IMR-90 (cell line): ENCODE measurements at regions not wholly inside any gene's neighbourhood (a gene's known extent, or its start where the extent isn't known, plus 50 kb on each side); places are given as distances from the start of the nearest gene placed in this dataset.

Experiments used
- ATAC-seq: fragments of 200-7000 bp; cut with Tn5 transposase; 2 replicates; pipeline ENCODE4 v1.9.1; 2020; ENCODE audit warnings: low read depth, mild to moderate bottlenecking, moderate library complexity
- BruUV-seq: library from RNA; stranded (reverse); fragments of 400-500 nt; replicated peaks from 2 replicates; lab custom pipeline; 2021; lab: Mats Ljungman, UMichigan
- CTCF ChIA-PET: fragments of 300-600 bp; formaldehyde crosslinking; extraction: SDS; loops from one replicate; lab custom pipeline; 2021; ENCODE audit warnings: antibody characterized with exemption; lab: Yijun Ruan, JAX
- POLR2A ChIA-PET: fragments of 300-600 bp; sonication (Branson Sonifier 250); formaldehyde crosslinking; loops from one replicate; lab custom pipeline; 2022; ENCODE audit warnings: antibody characterized with exemption; ENCODE audit not compliant: unreplicated experiment; lab: Charles Lee
- DNase-seq: peaks from one replicate; pipeline ENCODE4 v3.0.0; 2013
- H2AFZ ChIP-seq: replicated peaks from 2 replicates; pipeline ENCODE3; 2013; ENCODE audit warnings: low read length, mild to moderate bottlenecking; ENCODE audit not compliant: poor library complexity
- H2AK5ac ChIP-seq: 2 replicates; pipeline ENCODE4 v1.6.1; 2013; ENCODE audit warnings: low read depth, low read length, inconsistent platforms
- H2AK9ac ChIP-seq: replicated peaks from 2 replicates; pipeline ENCODE3; 2013; ENCODE audit warnings: mild to moderate bottlenecking, low read depth, low read length, moderate library complexity; ENCODE audit not compliant: poor library complexity
- H2BK120ac ChIP-seq: 2 replicates; pipeline ENCODE4 v1.6.1; 2013; ENCODE audit warnings: low read depth, low read length, inconsistent platforms
- H2BK15ac ChIP-seq: 3 replicates; pipeline ENCODE4 v1.6.1; 2013; ENCODE audit warnings: low read depth, low read length, inconsistent platforms
- H2BK20ac ChIP-seq: 2 replicates; pipeline ENCODE4 v1.6.1; 2013; ENCODE audit warnings: low read depth, mild to moderate bottlenecking, inconsistent platforms, low read length, moderate library complexity
- H2BK5ac ChIP-seq: 2 replicates; pipeline ENCODE4 v1.6.1; 2013; ENCODE audit warnings: mild to moderate bottlenecking, low read depth, low read length, inconsistent platforms; ENCODE audit not compliant: poor library complexity, severe bottlenecking
- H3K14ac ChIP-seq: replicated peaks from 2 replicates; pipeline ENCODE4 v1.6.1; 2013; ENCODE audit warnings: low read depth, low read length, inconsistent platforms
- H3K18ac ChIP-seq: 2 replicates; pipeline ENCODE4 v1.6.1; 2013; ENCODE audit warnings: low read depth, low read length, control low read depth
- H3K23ac ChIP-seq: 2 replicates; pipeline ENCODE4 v1.6.1; 2013; ENCODE audit warnings: low read depth, low read length, inconsistent platforms
- H3K27ac ChIP-seq: 2 replicates; pipeline ENCODE4 v1.5.1; 2013; ENCODE audit warnings: mild to moderate bottlenecking, control low read depth, low read length; ENCODE audit not compliant: insufficient read depth
- H3K27me3 ChIP-seq: 2 replicates; pipeline ENCODE4 v1.6.1; 2013; ENCODE audit warnings: low read length; ENCODE audit not compliant: control insufficient read depth, insufficient read depth
- H3K36me3 ChIP-seq: 2 replicates; pipeline ENCODE4 v1.6.1; 2013; ENCODE audit warnings: low read length, mixed read lengths; ENCODE audit not compliant: control insufficient read depth, insufficient read depth
- H3K4ac ChIP-seq: 2 replicates; pipeline ENCODE4 v1.6.1; 2013; ENCODE audit warnings: low read depth, low read length, inconsistent platforms
- H3K4me1 ChIP-seq: 2 replicates; pipeline ENCODE4 v1.6.1; 2013; ENCODE audit warnings: low read length, mixed read lengths; ENCODE audit not compliant: control insufficient read depth, insufficient read depth
- H3K4me2 ChIP-seq: 2 replicates; pipeline ENCODE4 v1.6.1; 2013; ENCODE audit warnings: low read depth, mild to moderate bottlenecking, control low read depth, low read length, moderate library complexity
- H3K4me3 ChIP-seq: 2 replicates; pipeline ENCODE4 v1.5.1; 2013; ENCODE audit warnings: low read depth, mild to moderate bottlenecking, control low read depth, low read length, moderate library complexity; ENCODE audit not compliant: insufficient read depth
- H3K56ac ChIP-seq: 2 replicates; pipeline ENCODE4 v1.6.1; 2013; ENCODE audit warnings: low read length, inconsistent platforms; ENCODE audit not compliant: insufficient read depth; ENCODE audit errors: extremely low read depth
- H3K79me1 ChIP-seq, 2 experiments: 2 replicates each; pipeline ENCODE4 v1.6.1; 2013; ENCODE audit warnings: low read length in 2 of 2, inconsistent platforms in 1 of 2, low read depth in 1 of 2
- H3K9ac ChIP-seq: 2 replicates; pipeline ENCODE4 v1.6.1; 2013; ENCODE audit warnings: low read depth, low read length, control low read depth
- H3K9me1 ChIP-seq: 2 replicates; pipeline ENCODE4 v1.6.1; 2013; ENCODE audit warnings: low read length, inconsistent platforms; ENCODE audit not compliant: insufficient read depth
- H3K9me3 ChIP-seq: 2 replicates; pipeline ENCODE4 v1.6.1; 2013; ENCODE audit warnings: low read length; ENCODE audit not compliant: control insufficient read depth, insufficient read depth
- H4K20me1 ChIP-seq: 2 replicates; pipeline ENCODE4 v1.6.1; 2013; ENCODE audit warnings: low read length, inconsistent platforms; ENCODE audit not compliant: insufficient read depth
- H4K5ac ChIP-seq: 2 replicates; pipeline ENCODE4 v1.6.1; 2013; ENCODE audit warnings: mild to moderate bottlenecking, low read depth, low read length, control low read depth
- H4K8ac ChIP-seq, 2 experiments: 2 replicates each; pipeline ENCODE4 v1.6.1; 2013; ENCODE audit warnings: low read depth in 2 of 2, low read length in 2 of 2, control low read depth in 1 of 2, inconsistent platforms in 1 of 2
- H4K91ac ChIP-seq: 2 replicates; pipeline ENCODE4 v1.6.1; 2013; ENCODE audit warnings: low read depth, low read length, inconsistent platforms; ENCODE audit not compliant: insufficient read depth
- MAFK ChIP-seq: IDR thresholded peaks from 2 replicates; pipeline ENCODE4 v1.6.1; 2012; ENCODE audit warnings: low read depth, low read length, improper control_type of control experiment
- NFE2L2 ChIP-seq: fragments of 150-350 bp; IDR thresholded peaks from 2 replicates; pipeline ENCODE4 v1.6.1; 2016; ENCODE audit warnings: low read depth, mild to moderate bottlenecking, low read length
- POLR2A ChIP-seq: IDR thresholded peaks from 2 replicates; pipeline ENCODE4 v1.6.1; 2012; ENCODE audit warnings: mild to moderate bottlenecking, low read depth, low read length
- WGBS, 2 experiments: methylation state at CpG; one replicate each; pipeline versions ENCODE4 v1.1.5 to v1.1.7; 2013; ENCODE audit warnings: missing lambda C conversion rate in 2 of 2; ENCODE audit not compliant: insufficient read length in 1 of 2; ENCODE audit errors: extremely low coverage in 2 of 2; 5-methylcytosine and 5-hydroxymethylcytosine counted together
- dilution Hi-C: fragments of 300-500 bp; cut with HindIII; formaldehyde crosslinking; loops from one replicate; pipeline ENCODE4 v1.14.3; 2018; ENCODE audit warnings: low sequenced_read_pairs; ENCODE audit not compliant: unreplicated experiment
- in situ Hi-C: fragments of 300-500 bp; cut with MboI; formaldehyde crosslinking; loops from 3 replicates; pipeline ENCODE4 v1.14.3; 2019; ENCODE audit warnings: low sequenced_read_pairs, inconsistent platforms, mixed read lengths
- intact Hi-C: fragments of 100-400 bp; cut with micrococcal nuclease; formaldehyde crosslinking; loops from 2 replicates; pipeline ENCODE4 v1.10.0; 2022
- TF ChIP-seq, protein P1 (sequence below): fragments of 150-350 bp; IDR thresholded peaks from 2 replicates; pipeline ENCODE4 v1.6.1; 2016; ENCODE audit warnings: low read depth, mild to moderate bottlenecking, low read length, moderate library complexity, borderline replicate concordance
- TF ChIP-seq, protein P2 (sequence below): conservative IDR thresholded peaks from 2 replicates; pipeline ENCODE4 v1.5.1; 2012; ENCODE audit warnings: mild to moderate bottlenecking, low read depth, low read length, improper control_type of control experiment

DNA sequence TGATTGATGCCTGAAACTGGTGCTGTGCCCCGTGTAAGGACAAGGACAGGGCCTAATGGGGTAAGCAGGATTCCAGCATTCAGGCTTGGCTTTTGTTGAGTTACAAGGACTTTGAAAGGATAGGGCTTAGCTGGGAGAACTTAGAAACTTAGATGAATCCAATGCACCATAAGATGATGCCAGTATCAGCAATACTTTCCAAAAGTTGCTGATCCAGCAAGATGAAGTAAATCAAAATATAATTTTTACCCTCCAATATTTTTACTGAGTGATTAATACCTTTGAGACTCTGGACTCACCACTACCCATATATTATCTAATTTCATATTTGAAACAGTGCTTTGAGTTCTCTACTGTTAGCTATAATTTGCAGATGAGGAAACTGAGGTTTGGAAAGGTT is 354.5 kb upstream of the ATP5MC3 start:
- Histone ChIP-seq H3K9ac (no peak overlapping the region), H3K9me1 (no peaks in the 10 kb centered on the region), H2BK20ac (no peak overlapping the region), H4K5ac (no peak overlapping the region), H2BK5ac (no peak overlapping the region), H2AK9ac (no peak overlapping the region), H3K23ac (no peak overlapping the region), H3K4ac (no peak overlapping the region), H2AFZ (no peak overlapping the region), H2AK5ac (no peak overlapping the region), H3K56ac (no peak overlapping the region), H3K14ac (no peak overlapping the region), H4K8ac (no peak overlapping the region), H3K4me2 (no peak overlapping the region), H3K27me3 (no peaks in the 10 kb centered on the region), H3K9me3 (no peaks in the 10 kb centered on the region; the same call in 1 of the 2 replicates), H3K4me3 (no peak overlapping the region), H3K4me1 (no peaks in the 10 kb centered on the region), H3K36me3 (no peaks in the 10 kb centered on the region), H3K18ac (no peak overlapping the region), H2BK120ac (no peak overlapping the region), H4K91ac (no peak overlapping the region), H3K27ac (no peak overlapping the region), H2BK15ac (no peak overlapping the region), H4K20me1 (no peaks in the 10 kb centered on the region), H3K79me1 (no peaks in the 10 kb centered on the region)
- no TSS peak for BruUV-seq
- in situ Hi-C loops (no loop called here), intact Hi-C loops (no loop called here), dilution Hi-C loops (no loop called here)
- TF ChIP-seq NFE2L2 (no peak), POLR2A (no peak), MAFK (peak; percentile 25; the same call in 1 of the 2 replicates)
- TF ChIP-seq, protein P1, sequence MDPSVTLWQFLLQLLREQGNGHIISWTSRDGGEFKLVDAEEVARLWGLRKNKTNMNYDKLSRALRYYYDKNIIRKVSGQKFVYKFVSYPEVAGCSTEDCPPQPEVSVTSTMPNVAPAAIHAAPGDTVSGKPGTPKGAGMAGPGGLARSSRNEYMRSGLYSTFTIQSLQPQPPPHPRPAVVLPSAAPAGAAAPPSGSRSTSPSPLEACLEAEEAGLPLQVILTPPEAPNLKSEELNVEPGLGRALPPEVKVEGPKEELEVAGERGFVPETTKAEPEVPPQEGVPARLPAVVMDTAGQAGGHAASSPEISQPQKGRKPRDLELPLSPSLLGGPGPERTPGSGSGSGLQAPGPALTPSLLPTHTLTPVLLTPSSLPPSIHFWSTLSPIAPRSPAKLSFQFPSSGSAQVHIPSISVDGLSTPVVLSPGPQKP = no peak
- TF ChIP-seq, protein P2, sequence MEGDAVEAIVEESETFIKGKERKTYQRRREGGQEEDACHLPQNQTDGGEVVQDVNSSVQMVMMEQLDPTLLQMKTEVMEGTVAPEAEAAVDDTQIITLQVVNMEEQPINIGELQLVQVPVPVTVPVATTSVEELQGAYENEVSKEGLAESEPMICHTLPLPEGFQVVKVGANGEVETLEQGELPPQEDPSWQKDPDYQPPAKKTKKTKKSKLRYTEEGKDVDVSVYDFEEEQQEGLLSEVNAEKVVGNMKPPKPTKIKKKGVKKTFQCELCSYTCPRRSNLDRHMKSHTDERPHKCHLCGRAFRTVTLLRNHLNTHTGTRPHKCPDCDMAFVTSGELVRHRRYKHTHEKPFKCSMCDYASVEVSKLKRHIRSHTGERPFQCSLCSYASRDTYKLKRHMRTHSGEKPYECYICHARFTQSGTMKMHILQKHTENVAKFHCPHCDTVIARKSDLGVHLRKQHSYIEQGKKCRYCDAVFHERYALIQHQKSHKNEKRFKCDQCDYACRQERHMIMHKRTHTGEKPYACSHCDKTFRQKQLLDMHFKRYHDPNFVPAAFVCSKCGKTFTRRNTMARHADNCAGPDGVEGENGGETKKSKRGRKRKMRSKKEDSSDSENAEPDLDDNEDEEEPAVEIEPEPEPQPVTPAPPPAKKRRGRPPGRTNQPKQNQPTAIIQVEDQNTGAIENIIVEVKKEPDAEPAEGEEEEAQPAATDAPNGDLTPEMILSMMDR = no peak
- no peak for ATAC-seq
- no peak for DNase-seq
- WGBS, 2 experiments = no CpG with 5 or more reads among the region's 1 CpG
- POLR2A ChIA-PET = no interaction called here
- CTCF ChIA-PET = no interaction called here
